Osteoblast (primary cell): ENCODE measurements at regions not wholly inside any gene's neighbourhood (a gene's known extent, or its start where the extent isn't known, plus 50 kb on each side); places are given as distances from the start of the nearest gene placed in this dataset.

ENCODE experiments used
- DNase-seq: peaks from one replicate; pipeline ENCODE4 v3.0.0; 2011; ENCODE audit warnings: low spot score, mixed read lengths; ENCODE audit not compliant: insufficient read length; ENCODE audit errors: missing footprints
- H2AFZ ChIP-seq: 2 replicates; pipeline ENCODE4 v1.6.0; 2011; ENCODE audit warnings: mild to moderate bottlenecking, low read length
- H3K27ac ChIP-seq: 2 replicates; pipeline ENCODE4 v1.5.1; 2011; ENCODE audit warnings: mild to moderate bottlenecking, low read depth, low read length, moderate library complexity
- H3K27me3 ChIP-seq: 2 replicates; pipeline ENCODE4 v1.6.0; 2012; ENCODE audit warnings: mild to moderate bottlenecking, control low read depth, inconsistent platforms, low read length, moderate library complexity; ENCODE audit not compliant: insufficient read depth
- H3K36me3 ChIP-seq: 2 replicates; pipeline ENCODE4 v1.5.1; 2011; ENCODE audit warnings: mild to moderate bottlenecking, low read length, control low read depth, moderate library complexity; ENCODE audit not compliant: insufficient read depth
- H3K4me1 ChIP-seq: 2 replicates; pipeline ENCODE4 v1.5.1; 2011; ENCODE audit warnings: mild to moderate bottlenecking, low read length, control low read depth, moderate library complexity; ENCODE audit not compliant: insufficient read depth
- H3K4me2 ChIP-seq: 2 replicates; pipeline ENCODE4 v1.6.0; 2011; ENCODE audit warnings: mild to moderate bottlenecking, low read length; ENCODE audit not compliant: insufficient read depth
- H3K4me3 ChIP-seq: fragments of 200-600 bp; sonication (generic); 3 replicates; pipeline ENCODE4 v1.5.1; 2012; ENCODE audit warnings: mild to moderate bottlenecking, low read length, inconsistent platforms; ENCODE audit not compliant: insufficient read depth
- H3K79me2 ChIP-seq: 2 replicates; pipeline ENCODE4 v1.6.0; 2012; ENCODE audit warnings: mild to moderate bottlenecking, low read length, control low read depth, inconsistent platforms; ENCODE audit not compliant: insufficient read depth
- H3K9me3 ChIP-seq: 2 replicates; pipeline ENCODE4 v1.5.1; 2011; ENCODE audit warnings: low read depth, low read length, control low read depth
- H4K20me1 ChIP-seq: 2 replicates; pipeline ENCODE4 v1.6.0; 2012; ENCODE audit warnings: mild to moderate bottlenecking, low read length, control low read depth; ENCODE audit not compliant: insufficient read depth
- CTCF ChIP-seq: IDR thresholded peaks from 2 replicates; pipeline ENCODE4 v1.5.1; 2011; ENCODE audit warnings: mild to moderate bottlenecking, low read depth, low read length, moderate library complexity; ENCODE audit errors: extremely low read depth

GRCh38 chr5:63439537-63439936 lies 522.7 kb downstream of the HTR1A start:
- H3K27me3 ChIP-seq: no peaks in the 10 kb centered on the region
- no peak for TF ChIP-seq CTCF
- no peaks in the 10 kb centered on the region for H4K20me1 ChIP-seq

GRCh38 chr5:63409737-63410136 lies 552.5 kb downstream of the HTR1A start:
- Histone ChIP-seq H4K20me1 (no peaks in the 10 kb centered on the region), H3K27me3 (no peaks in the 10 kb centered on the region), H3K4me3 (no peak overlapping the region), H3K4me2 (no peak overlapping the region), H3K9me3 (no peaks in the 10 kb centered on the region), H2AFZ (no peak overlapping the region), H3K36me3 (no peaks in the 10 kb centered on the region), H3K4me1 (no peaks in the 10 kb centered on the region), H3K27ac (no peak overlapping the region), H3K79me2 (no peaks in the 10 kb centered on the region)
- no peak for TF ChIP-seq CTCF
- DNase-seq: no peak

More at GRCh38 chr5:63439537-63439936, 522.7 kb downstream of the HTR1A start:
- Histone ChIP-seq H2AFZ (no peak overlapping the region), H3K79me2 (no peaks in the 10 kb centered on the region), H3K4me3 (no peak overlapping the region), H3K4me1 (no peaks in the 10 kb centered on the region), H3K36me3 (no peaks in the 10 kb centered on the region), H3K9me3 (peaks cover 3% of the 10 kb centered on the region), H3K4me2 (no peak overlapping the region), H3K27ac (no peak overlapping the region)
- DNase-seq: no peak

DNA sequence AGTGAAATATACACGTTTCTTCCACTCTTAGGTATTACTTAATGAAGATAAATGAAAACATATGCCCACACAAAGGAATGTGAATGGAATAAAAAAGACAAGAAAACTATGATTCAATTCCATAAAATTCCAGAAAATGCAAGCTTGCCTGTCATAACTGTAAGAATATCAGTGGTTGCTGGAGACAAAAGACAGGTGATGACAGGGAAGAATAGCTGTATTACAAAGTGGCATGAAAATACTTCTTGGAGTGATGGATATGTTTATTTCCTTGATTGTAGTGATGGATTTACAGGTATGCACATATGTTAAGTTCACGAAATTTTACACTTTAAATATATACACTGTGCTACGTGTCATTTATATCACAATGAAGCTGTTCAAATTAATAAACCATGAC lies 553.3 kb downstream of the HTR1A start:
- no peaks in the 10 kb centered on the region for H4K20me1 ChIP-seq
- H3K4me2 ChIP-seq: no peak overlapping the region
- H3K9me3 ChIP-seq: no peaks in the 10 kb centered on the region
- TF ChIP-seq CTCF: no peak
- no peaks in the 10 kb centered on the region for H3K79me2 ChIP-seq
- H3K4me1 ChIP-seq: no peaks in the 10 kb centered on the region
- H3K27ac ChIP-seq: no peak overlapping the region
- H3K4me3 ChIP-seq: no peak overlapping the region
- DNase-seq: no peak
- no peaks in the 10 kb centered on the region for H3K27me3 ChIP-seq
- no peak overlapping the region for H2AFZ ChIP-seq
- no peaks in the 10 kb centered on the region for H3K36me3 ChIP-seq

DNA sequence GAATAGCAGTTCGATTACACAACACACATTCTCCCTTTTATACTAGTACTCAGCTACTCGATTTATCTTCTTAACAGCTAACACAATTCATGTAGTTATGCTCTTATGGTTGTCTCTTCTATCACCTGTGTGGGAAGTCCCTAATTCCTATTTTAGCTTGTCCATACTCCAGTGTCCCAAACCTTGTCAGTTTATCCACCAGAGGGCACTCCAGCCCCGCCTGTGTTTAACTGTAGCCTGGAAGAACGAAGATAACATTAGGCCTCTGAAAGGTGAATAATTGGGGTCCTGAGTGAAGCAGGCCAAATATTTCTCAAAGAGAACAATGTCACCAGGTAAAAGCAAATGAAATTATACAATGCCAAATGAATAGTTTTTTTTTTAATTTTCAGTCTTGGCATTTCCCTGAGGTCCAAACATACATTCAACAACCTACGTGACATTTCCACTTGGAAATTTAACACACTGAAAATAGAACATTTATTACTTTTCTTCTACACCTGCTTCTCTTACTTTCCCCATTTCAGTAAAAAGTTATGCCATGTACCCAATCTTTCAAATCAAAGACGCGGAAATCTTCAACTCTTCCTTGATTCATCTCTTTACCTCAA lies 560.7 kb downstream of the HTR1A start:
- Histone ChIP-seq H3K9me3 (no peaks in the 10 kb centered on the region), H4K20me1 (no peaks in the 10 kb centered on the region), H3K36me3 (no peaks in the 10 kb centered on the region), H3K4me3 (no peak overlapping the region), H3K27ac (no peak overlapping the region), H3K79me2 (no peaks in the 10 kb centered on the region), H3K4me1 (no peaks in the 10 kb centered on the region), H3K27me3 (no peaks in the 10 kb centered on the region), H2AFZ (no peak overlapping the region), H3K4me2 (no peak overlapping the region)
- peak; percentile 74 for TF ChIP-seq CTCF
- no peak for DNase-seq
